ENCODE measurements at regions not wholly inside any gene's neighbourhood (a gene's known extent, or its start where the extent isn't known, plus 50 kb on each side); places are given as distances from the start of the nearest gene placed in this dataset.

GRCh38 chr1:168631671-168632400, 55.4 kb downstream of the XCL1 start:
- H3K4me1 ChIP-seq (ENCODE audit: low read depth), result peaks cover 8% of the 10 kb centered on the region
- DNase-seq (ENCODE audit: low read depth in 1 of 2, low spot score in 1 of 2), result no peak
- no peak for TF ChIP-seq CTCF (IDR thresholded peaks at IDR 0.05; ENCODE audit: low read depth, low read length)

GRCh38 chr1:168634951-168635532, 58.6 kb downstream of the XCL1 start:
- Histone ChIP-seq H3K4me3 (no peak overlapping the region), H3K9me3 (ENCODE audit: low read depth) (no peaks in the 10 kb centered on the region), H3K27me3 (no peaks in the 10 kb centered on the region), H3K4me1 (ENCODE audit: low read depth) (peaks cover 14% of the 10 kb centered on the region), H3K27ac (no peak overlapping the region), H3K36me3 (no peaks in the 10 kb centered on the region)
- no peak for DNase-seq (ENCODE audit: low read depth in 1 of 2, low spot score in 1 of 2)
- no peak for TF ChIP-seq CTCF (IDR thresholded peaks at IDR 0.05; ENCODE audit: low read depth, low read length)

More at GRCh38 chr1:168631671-168632400, 55.4 kb downstream of the XCL1 start:
- no peaks in the 10 kb centered on the region for H3K27me3 ChIP-seq
- H3K9me3 ChIP-seq (ENCODE audit: low read depth), result no peaks in the 10 kb centered on the region
- H3K27ac ChIP-seq, result no peak overlapping the region
- no peaks in the 10 kb centered on the region for H3K36me3 ChIP-seq
- H3K4me3 ChIP-seq, result no peak overlapping the region

GRCh38 chr1:168636200-168636599, 59.8 kb downstream of the XCL1 start:
- TF ChIP-seq CTCF (IDR thresholded peaks at IDR 0.05; ENCODE audit: low read depth, low read length), result no peak
- H3K27ac ChIP-seq, result no peak overlapping the region
- H3K4me3 ChIP-seq, result no peak overlapping the region
- DNase-seq (ENCODE audit: low read depth in 1 of 2, low spot score in 1 of 2), result no peak
- no peaks in the 10 kb centered on the region for H3K36me3 ChIP-seq
- peaks cover 14% of the 10 kb centered on the region for H3K4me1 ChIP-seq (ENCODE audit: low read depth)
- H3K9me3 ChIP-seq (ENCODE audit: low read depth), result no peaks in the 10 kb centered on the region
- H3K27me3 ChIP-seq, result no peaks in the 10 kb centered on the region

- peak; percentile 45 to 48 for DNase-seq (ENCODE audit: low read depth in 1 of 2, low spot score in 1 of 2)
- H3K4me1 ChIP-seq (ENCODE audit: low read depth), result peaks cover 14% of the 10 kb centered on the region
- no peak overlapping the region for H3K4me3 ChIP-seq
- H3K27ac ChIP-seq, result peak overlapping the region; percentile 65
- no peaks in the 10 kb centered on the region for H3K27me3 ChIP-seq
- TF ChIP-seq CTCF (IDR thresholded peaks at IDR 0.05; ENCODE audit: low read depth, low read length), result no peak
- no peaks in the 10 kb centered on the region for H3K9me3 ChIP-seq (ENCODE audit: low read depth)
- no peaks in the 10 kb centered on the region for H3K36me3 ChIP-seq
These were observed 60.3 kb downstream of the XCL1 start for GRCh38 chr1:168636642-168637111.

- peak; percentile 67 for TF ChIP-seq CTCF (IDR thresholded peaks at IDR 0.05; ENCODE audit: low read depth, low read length)
- Histone ChIP-seq H3K27me3 (no peaks in the 10 kb centered on the region), H3K9me3 (ENCODE audit: low read depth) (no peaks in the 10 kb centered on the region), H3K27ac (no peak overlapping the region), H3K4me3 (no peak overlapping the region), H3K36me3 (no peaks in the 10 kb centered on the region), H3K4me1 (ENCODE audit: low read depth) (peaks cover 14% of the 10 kb centered on the region)
- DNase-seq (ENCODE audit: low read depth in 1 of 2, low spot score in 1 of 2), result peak; percentile 57 to 62
These were observed 61.1 kb downstream of the XCL1 start for GRCh38 chr1:168637350-168637991.

All from cardiac muscle cell (in vitro differentiated cells and primary cell).